ENCODE measurements at regions not wholly inside any gene's neighbourhood (a gene's known extent, or its start where the extent isn't known, plus 50 kb on each side); places are given as distances from the start of the nearest gene placed in this dataset.

GRCh38 chr4:20614816-20615215 is 85.4 kb upstream of the PACRGL start:
- no peaks in the 10 kb centered on the region for H3K4me1 ChIP-seq (ENCODE audit: control insufficient read depth in 2 of 2, insufficient read depth in 2 of 2, low read length in 2 of 2)
- ChIA-PET CTCF (no interaction called here), POLR2A (no interaction called here)
- no peak overlapping the region for H3K4me3 ChIP-seq (ENCODE audit: low read length)
- H3K9me3 ChIP-seq (ENCODE audit: control insufficient read depth in 2 of 3, low read length in 3 of 3) = no peaks in the 10 kb centered on the region
- no peaks in the 10 kb centered on the region for H3K36me3 Mint-ChIP-seq
- no peak overlapping the region for H3K27ac Mint-ChIP-seq
- H3K4me3 Mint-ChIP-seq = no peak overlapping the region
- H3K27ac ChIP-seq (ENCODE audit: low read depth, low read length) = no peak overlapping the region
- intact Hi-C loops (cut with micrococcal nuclease) = no loop called here
- H3K36me3 ChIP-seq (ENCODE audit: control insufficient read depth in 2 of 3, insufficient read depth in 3 of 3, low read length in 3 of 3) = no peaks in the 10 kb centered on the region
- no peaks in the 10 kb centered on the region for H3K27me3 ChIP-seq (ENCODE audit: control insufficient read depth in 2 of 2, insufficient read depth in 2 of 2, low read length in 2 of 2)
- ATAC-seq (no peak), DNase-seq (no peak)
- peaks cover 0 to 3% (median 0%) of the 10 kb centered on the region in 11 donors for H3K9me3 Mint-ChIP-seq
- peaks cover 0 to 2% (median 0%) of the 10 kb centered on the region in 7 donors for H3K4me1 Mint-ChIP-seq
- H3K27me3 Mint-ChIP-seq = peaks cover 0 to 10% (median 0%) of the 10 kb centered on the region in 5 donors

GRCh38 chr4:20615486-20616260 is 84.6 kb upstream of the PACRGL start:
- ChIA-PET POLR2A (no interaction called here), CTCF (no interaction called here)
- Mint-ChIP-seq H3K36me3 (no peaks in the 10 kb centered on the region), H3K4me3 (no peak overlapping the region), H3K27me3 (peaks cover 0 to 10% (median 0%) of the 10 kb centered on the region in 5 donors), H3K4me1 (peaks cover 0 to 2% (median 0%) of the 10 kb centered on the region in 7 donors), H3K9me3 (peaks cover 0 to 1% (median 0%) of the 10 kb centered on the region in 11 donors), H3K27ac (no peak overlapping the region)
- Histone ChIP-seq H3K27me3 (ENCODE audit: control insufficient read depth in 2 of 2, insufficient read depth in 2 of 2, low read length in 2 of 2) (no peaks in the 10 kb centered on the region), H3K9me3 (ENCODE audit: control insufficient read depth in 2 of 3, low read length in 3 of 3) (no peaks in the 10 kb centered on the region), H3K36me3 (ENCODE audit: control insufficient read depth in 2 of 3, insufficient read depth in 3 of 3, low read length in 3 of 3) (no peaks in the 10 kb centered on the region), H3K4me3 (ENCODE audit: low read length) (no peak overlapping the region), H3K27ac (ENCODE audit: low read depth, low read length) (no peak overlapping the region), H3K4me1 (ENCODE audit: control insufficient read depth in 2 of 2, insufficient read depth in 2 of 2, low read length in 2 of 2) (no peaks in the 10 kb centered on the region)
- no peak for ATAC-seq
- intact Hi-C loops (cut with micrococcal nuclease) = no loop called here
- DNase-seq = no peak

GRCh38 chr4:20616313-20616712 is 83.9 kb upstream of the PACRGL start:
- CTCF ChIA-PET = no interaction called here
- no peak overlapping the region for H3K27ac Mint-ChIP-seq

GRCh38 chr4:20616848-20617247 is 83.4 kb upstream of the PACRGL start:
- DNase-seq (no peak), ATAC-seq (no peak)
- Histone ChIP-seq H3K27ac (ENCODE audit: low read depth, low read length) (no peak overlapping the region), H3K9me3 (ENCODE audit: control insufficient read depth in 2 of 3, low read length in 3 of 3) (no peaks in the 10 kb centered on the region), H3K4me1 (ENCODE audit: control insufficient read depth in 2 of 2, insufficient read depth in 2 of 2, low read length in 2 of 2) (no peaks in the 10 kb centered on the region), H3K36me3 (ENCODE audit: control insufficient read depth in 2 of 3, insufficient read depth in 3 of 3, low read length in 3 of 3) (no peaks in the 10 kb centered on the region), H3K4me3 (ENCODE audit: low read length) (no peak overlapping the region), H3K27me3 (ENCODE audit: control insufficient read depth in 2 of 2, insufficient read depth in 2 of 2, low read length in 2 of 2) (no peaks in the 10 kb centered on the region)
- peaks cover 0 to 3% (median 0%) of the 10 kb centered on the region in 7 donors for H3K4me1 Mint-ChIP-seq
- peaks cover 0 to 1% (median 0%) of the 10 kb centered on the region in 11 donors for H3K9me3 Mint-ChIP-seq
- CTCF ChIA-PET = no interaction called here
- H3K4me3 Mint-ChIP-seq = no peak overlapping the region
- H3K27ac Mint-ChIP-seq = no peak overlapping the region
- intact Hi-C loops (cut with micrococcal nuclease) = no loop called here
- H3K36me3 Mint-ChIP-seq = no peaks in the 10 kb centered on the region
- POLR2A ChIA-PET = no interaction called here
- H3K27me3 Mint-ChIP-seq = peaks cover 0 to 10% (median 0%) of the 10 kb centered on the region in 5 donors

More at GRCh38 chr4:20616313-20616712, 83.9 kb upstream of the PACRGL start:
- Mint-ChIP-seq H3K4me1 (peaks cover 0 to 2% (median 0%) of the 10 kb centered on the region in 7 donors), H3K4me3 (no peak overlapping the region), H3K27me3 (peaks cover 0 to 10% (median 0%) of the 10 kb centered on the region in 5 donors), H3K9me3 (peaks cover 0 to 1% (median 0%) of the 10 kb centered on the region in 11 donors), H3K36me3 (no peaks in the 10 kb centered on the region)
- DNase-seq (no peak), ATAC-seq (no peak)
- POLR2A ChIA-PET = no interaction called here
- no peaks in the 10 kb centered on the region for H3K27me3 ChIP-seq (ENCODE audit: control insufficient read depth in 2 of 2, insufficient read depth in 2 of 2, low read length in 2 of 2)
- no peaks in the 10 kb centered on the region for H3K9me3 ChIP-seq (ENCODE audit: control insufficient read depth in 2 of 3, low read length in 3 of 3)
- no peak overlapping the region for H3K27ac ChIP-seq (ENCODE audit: low read depth, low read length)
- intact Hi-C loops (cut with micrococcal nuclease) = no loop called here
- no peaks in the 10 kb centered on the region for H3K36me3 ChIP-seq (ENCODE audit: control insufficient read depth in 2 of 3, insufficient read depth in 3 of 3, low read length in 3 of 3)
- H3K4me1 ChIP-seq (ENCODE audit: control insufficient read depth in 2 of 2, insufficient read depth in 2 of 2, low read length in 2 of 2) = no peaks in the 10 kb centered on the region
- H3K4me3 ChIP-seq (ENCODE audit: low read length) = no peak overlapping the region

GRCh38 chr4:20617678-20618396 is 82.4 kb upstream of the PACRGL start:
- peaks cover 0 to 3% (median 0%) of the 10 kb centered on the region in 7 donors for H3K4me1 Mint-ChIP-seq
- no peaks in the 10 kb centered on the region for H3K36me3 Mint-ChIP-seq

GRCh38 chr4:20618731-20619130 is 81.5 kb upstream of the PACRGL start:
- Histone ChIP-seq H3K4me1 (ENCODE audit: control insufficient read depth in 2 of 2, insufficient read depth in 2 of 2, low read length in 2 of 2) (no peaks in the 10 kb centered on the region), H3K27me3 (ENCODE audit: control insufficient read depth in 2 of 2, insufficient read depth in 2 of 2, low read length in 2 of 2) (no peaks in the 10 kb centered on the region), H3K27ac (ENCODE audit: low read depth, low read length) (no peak overlapping the region), H3K36me3 (ENCODE audit: control insufficient read depth in 2 of 3, insufficient read depth in 3 of 3, low read length in 3 of 3) (no peaks in the 10 kb centered on the region), H3K4me3 (ENCODE audit: low read length) (no peak overlapping the region), H3K9me3 (ENCODE audit: control insufficient read depth in 2 of 3, low read length in 3 of 3) (no peaks in the 10 kb centered on the region)
- Mint-ChIP-seq H3K4me3 (no peak overlapping the region), H3K9me3 (peaks cover 0 to 3% (median 0%) of the 10 kb centered on the region in 11 donors), H3K27ac (no peak overlapping the region), H3K36me3 (no peaks in the 10 kb centered on the region), H3K27me3 (peaks cover 0 to 10% (median 3%) of the 10 kb centered on the region in 5 donors), H3K4me1 (peaks cover 0 to 3% (median 0%) of the 10 kb centered on the region in 7 donors)
- intact Hi-C loops (cut with micrococcal nuclease) = no loop called here
- DNase-seq (no peak), ATAC-seq (no peak)
- POLR2A ChIA-PET = no interaction called here
- CTCF ChIA-PET = no interaction called here

More at GRCh38 chr4:20617678-20618396, 82.4 kb upstream of the PACRGL start:
- H3K4me3 ChIP-seq (ENCODE audit: low read length) = no peak overlapping the region
- CTCF ChIA-PET = no interaction called here
- ATAC-seq (no peak), DNase-seq (no peak)
- H3K4me1 ChIP-seq (ENCODE audit: control insufficient read depth in 2 of 2, insufficient read depth in 2 of 2, low read length in 2 of 2) = no peaks in the 10 kb centered on the region
- H3K27me3 ChIP-seq (ENCODE audit: control insufficient read depth in 2 of 2, insufficient read depth in 2 of 2, low read length in 2 of 2) = no peaks in the 10 kb centered on the region
- peaks cover 0 to 3% (median 0%) of the 10 kb centered on the region in 11 donors for H3K9me3 Mint-ChIP-seq
- H3K36me3 ChIP-seq (ENCODE audit: control insufficient read depth in 2 of 3, insufficient read depth in 3 of 3, low read length in 3 of 3) = no peaks in the 10 kb centered on the region
- peaks cover 0 to 10% (median 0%) of the 10 kb centered on the region in 5 donors for H3K27me3 Mint-ChIP-seq
- POLR2A ChIA-PET = no interaction called here
- intact Hi-C loops (cut with micrococcal nuclease) = no loop called here
- H3K27ac ChIP-seq (ENCODE audit: low read depth, low read length) = no peak overlapping the region
- H3K27ac Mint-ChIP-seq = no peak overlapping the region
- H3K4me3 Mint-ChIP-seq = no peak overlapping the region
- no peaks in the 10 kb centered on the region for H3K9me3 ChIP-seq (ENCODE audit: control insufficient read depth in 2 of 3, low read length in 3 of 3)

All from naive thymus-derived CD4-positive, alpha-beta T cell (primary cell).